ENCODE measurements at regions not wholly inside any gene's neighbourhood (a gene's known extent, or its start where the extent isn't known, plus 50 kb on each side); places are given as distances from the start of the nearest gene placed in this dataset.

DNA sequence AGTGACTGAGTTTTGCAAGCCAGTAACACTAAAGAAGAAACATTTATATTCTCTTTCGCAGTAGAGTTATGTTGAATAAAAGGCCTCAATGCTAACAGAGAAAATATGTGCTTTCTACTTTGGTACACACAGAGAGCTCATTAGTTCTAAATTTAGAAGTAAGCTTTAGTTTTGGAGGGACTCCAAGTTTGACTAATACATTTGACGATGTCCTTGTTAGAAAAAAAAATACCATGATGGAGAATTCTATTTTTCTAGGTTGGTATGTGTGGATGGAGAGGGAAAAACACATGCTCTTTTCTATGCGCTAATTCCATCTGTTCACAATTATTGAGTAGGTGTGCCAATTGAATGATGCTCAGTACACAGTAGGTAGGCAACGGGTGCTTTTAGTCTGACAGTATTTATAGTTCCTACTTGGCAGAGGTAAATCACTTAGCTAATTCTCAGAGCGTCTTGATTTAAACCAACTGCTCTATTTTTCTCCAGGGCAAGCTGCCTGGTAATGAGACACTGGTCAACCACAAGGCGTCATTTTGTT is 327.2 kb upstream of the AKR1E2 start:
- DNase-seq (ENCODE audit: extremely low read depth in 1 of 2, low read depth in 1 of 2) = no peak

DNA sequence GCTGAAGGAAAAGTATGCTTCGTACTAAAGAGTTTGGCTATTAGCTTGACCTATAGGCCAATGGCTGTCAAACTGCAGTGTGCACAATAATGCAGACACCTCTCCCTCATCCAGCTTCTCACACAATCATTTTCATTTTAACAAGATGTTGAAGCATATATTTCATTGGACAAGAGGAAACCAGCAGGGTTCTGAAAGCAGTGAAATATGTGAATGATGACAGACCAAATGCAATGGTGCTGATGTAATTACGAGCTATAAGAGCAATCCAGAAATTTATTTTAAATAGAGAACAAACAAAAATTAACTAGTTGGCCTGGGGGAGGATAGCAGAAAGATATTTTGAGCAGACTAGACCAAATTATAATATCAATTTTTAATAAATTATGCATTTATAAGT is 331.5 kb upstream of the AKR1E2 start:
- DNase-seq (ENCODE audit: extremely low read depth in 1 of 2, low read depth in 1 of 2) = no peak

DNA sequence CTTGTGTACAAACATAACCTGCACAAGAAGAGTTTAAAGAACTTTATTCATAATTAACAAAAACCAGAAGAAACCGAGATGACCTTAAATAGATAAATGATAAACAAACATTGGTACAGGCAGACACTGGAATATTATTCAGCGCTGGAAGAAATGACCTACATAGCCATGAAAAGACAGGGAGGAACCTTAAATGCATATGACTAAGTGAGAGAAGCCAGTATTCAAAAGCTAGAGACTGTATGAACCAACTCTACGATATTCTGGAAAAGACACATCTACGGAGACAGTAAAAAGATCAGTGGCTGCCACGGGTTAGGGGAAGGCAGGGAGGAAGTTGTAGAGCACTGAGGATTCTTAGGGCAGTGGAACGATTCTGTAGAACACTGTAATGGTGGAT is 333.8 kb upstream of the AKR1E2 start:
- no peak for DNase-seq (ENCODE audit: extremely low read depth in 1 of 2, low read depth in 1 of 2)

DNA sequence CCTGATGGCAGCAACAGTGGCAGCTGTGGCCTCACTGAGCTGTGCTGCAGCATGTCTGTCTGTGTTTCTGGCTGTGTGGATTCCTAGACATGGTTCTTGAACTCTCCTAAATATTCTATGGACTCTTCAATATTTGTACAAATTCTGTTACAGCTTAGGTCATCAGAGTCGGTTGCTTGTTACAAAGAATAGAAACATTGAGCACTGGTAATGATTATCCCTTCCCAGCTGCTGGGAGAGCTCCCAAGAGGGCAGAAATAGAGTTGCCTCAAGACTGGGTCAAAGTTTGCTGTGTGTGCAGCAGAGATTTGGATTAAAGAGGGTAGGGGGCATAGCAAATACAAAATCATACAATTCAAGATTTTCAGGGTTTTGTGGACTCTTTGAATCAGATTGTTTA is 337.1 kb upstream of the AKR1E2 start:
- DNase-seq (ENCODE audit: extremely low read depth in 1 of 2, low read depth in 1 of 2) = no peak

DNA sequence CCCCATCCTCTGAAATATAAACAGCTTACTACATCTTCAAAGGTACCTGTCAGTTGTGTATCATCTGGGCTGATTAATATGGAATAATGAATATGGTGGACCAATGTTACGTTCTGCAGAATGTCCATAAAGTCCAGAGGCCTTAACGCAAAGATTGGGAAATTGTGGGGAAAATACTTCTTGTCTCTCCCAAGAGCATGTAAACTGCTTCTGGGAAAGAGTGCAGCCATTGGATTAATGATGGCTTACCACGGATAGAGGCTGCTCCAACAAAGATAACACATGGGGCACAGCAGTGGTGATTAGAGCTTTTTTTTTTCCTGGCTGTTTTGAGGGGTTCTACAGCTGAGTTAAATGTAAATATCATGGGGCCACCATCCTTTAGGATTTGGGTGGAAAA is 340.4 kb upstream of the AKR1E2 start:
- no peak for DNase-seq (ENCODE audit: extremely low read depth in 1 of 2, low read depth in 1 of 2)

DNA sequence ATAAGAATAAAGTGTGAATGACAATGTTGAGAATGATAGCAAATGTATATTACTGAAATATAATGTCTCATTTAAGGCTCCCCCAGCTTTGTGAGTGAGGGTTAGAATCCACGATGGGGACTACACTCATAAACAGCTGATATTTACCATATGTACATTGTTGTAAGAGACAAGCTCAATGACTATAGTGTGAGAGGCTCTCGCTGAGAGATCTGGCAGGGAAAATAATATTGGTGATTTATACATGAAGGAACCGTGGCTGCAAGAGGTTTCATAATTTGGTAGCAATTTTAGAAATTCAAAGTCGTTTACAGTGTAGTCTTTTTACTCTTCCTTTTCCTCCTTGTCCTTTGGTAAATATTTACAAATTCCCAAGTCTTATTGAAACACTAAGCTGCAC is 342.2 kb upstream of the AKR1E2 start:
- no peak for DNase-seq (ENCODE audit: extremely low read depth in 1 of 2, low read depth in 1 of 2)

DNA sequence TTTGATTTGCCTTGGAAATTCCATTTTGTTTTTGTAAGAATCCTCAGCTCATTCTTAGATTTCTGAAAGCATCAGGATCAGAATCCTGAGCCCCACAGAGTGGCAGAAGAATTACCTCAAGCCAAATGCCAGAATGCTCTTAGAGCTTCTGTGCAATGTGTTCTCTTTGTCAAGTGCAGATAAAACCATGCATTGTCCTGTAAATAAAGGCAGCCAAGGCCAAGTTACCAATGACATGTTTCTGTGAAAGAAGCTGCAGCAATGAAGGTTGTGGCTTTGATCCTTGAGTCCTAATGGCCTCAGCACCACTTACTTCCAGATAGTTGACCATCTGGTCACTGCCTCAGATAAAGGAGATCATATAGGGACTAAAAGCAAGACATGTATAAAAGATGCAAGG is 343.3 kb upstream of the AKR1E2 start:
- DNase-seq (ENCODE audit: extremely low read depth in 1 of 2, low read depth in 1 of 2) = no peak

DNA sequence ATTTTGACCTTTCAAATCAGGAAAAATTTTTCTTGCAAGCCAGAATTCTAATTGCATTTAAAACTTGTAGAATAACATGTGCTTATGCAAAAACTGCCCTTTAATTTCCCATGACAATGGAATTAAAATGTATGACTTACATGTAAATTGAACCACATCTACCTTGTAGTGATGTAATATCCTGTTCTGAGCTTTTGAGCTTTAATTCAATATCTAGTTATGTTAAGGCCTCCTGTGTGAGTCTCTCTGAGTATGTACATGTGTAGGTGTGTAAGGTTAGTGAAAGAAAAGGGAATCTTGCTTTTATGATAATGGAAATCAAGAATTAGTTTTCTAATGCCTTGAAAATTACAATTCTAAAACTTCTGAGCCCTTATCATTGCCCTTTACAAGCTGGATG is 344.8 kb upstream of the AKR1E2 start:
- DNase-seq (ENCODE audit: extremely low read depth in 1 of 2, low read depth in 1 of 2) = no peak

DNA sequence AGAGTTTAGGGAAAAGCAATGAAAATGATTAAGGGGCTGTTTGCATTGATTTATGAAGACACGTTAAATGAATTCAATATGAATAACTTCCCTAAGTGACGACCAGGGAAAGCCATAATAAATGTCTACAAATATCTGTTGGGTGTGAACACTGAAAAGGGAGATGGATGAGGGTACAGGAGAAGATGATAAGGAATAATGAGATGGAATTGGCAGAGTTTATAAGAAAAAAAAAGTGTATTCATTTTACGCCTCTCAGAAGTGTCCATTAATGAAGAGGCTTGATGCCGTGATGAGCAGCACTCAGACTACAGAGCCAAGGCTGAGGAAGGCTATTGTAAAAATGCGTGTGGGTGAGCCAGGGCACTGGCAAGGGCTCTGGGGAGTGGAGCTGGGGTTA is 346.7 kb upstream of the AKR1E2 start:
- DNase-seq (ENCODE audit: extremely low read depth in 1 of 2, low read depth in 1 of 2) = no peak

DNA sequence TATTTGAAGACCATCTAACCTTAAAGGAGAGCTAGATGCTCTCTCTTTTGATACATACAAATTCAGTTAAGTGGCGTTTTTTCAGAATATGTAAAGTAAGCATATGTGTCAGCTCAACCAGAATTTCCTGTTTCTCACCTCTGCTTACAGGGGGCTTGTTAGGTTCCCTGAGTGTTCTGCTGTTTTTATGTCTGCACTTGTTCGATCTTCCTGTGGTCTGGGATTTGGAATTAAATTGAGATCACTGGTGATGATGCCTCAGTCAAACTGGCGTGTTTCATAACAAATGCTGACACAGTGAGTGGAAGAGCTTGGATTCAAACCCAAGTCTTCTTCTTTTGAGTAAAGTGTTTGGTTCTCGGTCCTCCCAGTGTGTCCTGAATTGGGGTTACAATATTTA is 348.3 kb upstream of the AKR1E2 start:
- no peak for DNase-seq (ENCODE audit: extremely low read depth in 1 of 2, low read depth in 1 of 2)

DNA sequence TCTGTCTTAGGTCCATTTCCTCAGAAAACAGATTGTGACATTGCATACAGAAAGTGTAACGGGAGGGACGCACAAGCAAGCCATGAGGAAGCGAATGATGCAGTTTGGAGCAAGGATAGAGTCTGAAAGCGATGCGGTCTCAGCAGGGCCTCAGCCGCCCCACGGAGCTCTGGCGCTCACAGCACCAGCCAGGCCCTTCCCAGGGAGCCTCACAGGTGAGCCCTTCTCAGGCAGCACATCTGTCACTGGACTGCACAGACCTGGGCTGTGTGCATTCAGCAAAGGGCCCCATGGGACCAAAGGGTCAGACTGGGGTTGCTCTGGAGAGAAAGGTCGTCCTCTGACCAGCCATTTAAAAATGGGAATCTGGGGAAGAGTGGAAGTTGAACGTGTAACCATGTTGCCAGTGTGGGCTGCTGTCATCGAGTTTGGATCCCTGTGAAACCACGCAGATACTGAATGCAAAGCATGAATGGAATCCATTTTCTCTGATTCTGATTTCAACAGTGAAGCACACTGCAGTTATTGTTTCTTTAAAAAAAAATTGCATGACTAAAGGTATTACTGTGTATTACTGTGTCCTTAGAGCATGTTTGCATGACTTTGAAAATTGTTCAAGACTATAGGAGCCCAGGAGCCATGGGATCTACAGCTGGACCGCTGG is 350.0 kb upstream of the AKR1E2 start:
- no peak for DNase-seq (ENCODE audit: extremely low read depth in 1 of 2, low read depth in 1 of 2)

DNA sequence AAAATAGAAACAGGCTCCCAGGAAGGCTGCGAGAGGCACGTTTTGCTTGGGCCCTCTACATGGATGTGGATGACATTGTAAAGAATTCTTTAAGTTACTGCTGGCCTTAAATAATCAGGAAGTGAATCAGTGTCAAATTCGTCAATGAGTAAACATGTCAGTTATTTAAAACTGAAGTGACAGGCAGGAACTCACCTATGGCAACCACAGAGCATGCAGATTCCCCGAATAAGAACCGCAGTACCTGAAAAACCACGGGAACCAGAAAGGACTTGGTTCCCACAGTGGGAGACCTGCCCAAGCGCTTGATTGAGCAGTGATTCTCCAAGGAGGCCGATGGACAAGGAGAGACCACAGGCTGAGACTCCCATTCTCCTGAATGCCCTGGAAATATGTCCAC is 351.2 kb upstream of the AKR1E2 start:
- DNase-seq (ENCODE audit: extremely low read depth in 1 of 2, low read depth in 1 of 2) = no peak

DNA sequence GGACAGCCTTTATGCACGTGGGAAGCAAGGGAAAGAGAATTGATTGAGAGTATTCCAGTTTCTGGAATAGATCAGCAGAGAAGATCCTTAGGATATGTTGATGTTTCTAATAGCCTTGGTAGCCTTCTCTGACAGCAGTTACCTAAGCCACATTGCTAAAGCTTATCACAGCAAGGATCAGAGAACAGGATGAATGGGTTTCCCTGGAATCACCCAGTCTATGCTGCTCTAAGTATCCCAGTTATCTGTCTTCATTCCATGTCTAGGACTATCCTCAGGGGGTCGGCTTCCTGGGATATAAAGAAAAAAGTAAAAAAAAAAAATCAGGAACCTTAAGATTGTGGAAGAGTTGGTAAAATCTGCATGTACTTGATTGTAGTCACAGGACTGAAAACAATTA is 352.0 kb upstream of the AKR1E2 start:
- no peak for DNase-seq (ENCODE audit: extremely low read depth in 1 of 2, low read depth in 1 of 2)

DNA sequence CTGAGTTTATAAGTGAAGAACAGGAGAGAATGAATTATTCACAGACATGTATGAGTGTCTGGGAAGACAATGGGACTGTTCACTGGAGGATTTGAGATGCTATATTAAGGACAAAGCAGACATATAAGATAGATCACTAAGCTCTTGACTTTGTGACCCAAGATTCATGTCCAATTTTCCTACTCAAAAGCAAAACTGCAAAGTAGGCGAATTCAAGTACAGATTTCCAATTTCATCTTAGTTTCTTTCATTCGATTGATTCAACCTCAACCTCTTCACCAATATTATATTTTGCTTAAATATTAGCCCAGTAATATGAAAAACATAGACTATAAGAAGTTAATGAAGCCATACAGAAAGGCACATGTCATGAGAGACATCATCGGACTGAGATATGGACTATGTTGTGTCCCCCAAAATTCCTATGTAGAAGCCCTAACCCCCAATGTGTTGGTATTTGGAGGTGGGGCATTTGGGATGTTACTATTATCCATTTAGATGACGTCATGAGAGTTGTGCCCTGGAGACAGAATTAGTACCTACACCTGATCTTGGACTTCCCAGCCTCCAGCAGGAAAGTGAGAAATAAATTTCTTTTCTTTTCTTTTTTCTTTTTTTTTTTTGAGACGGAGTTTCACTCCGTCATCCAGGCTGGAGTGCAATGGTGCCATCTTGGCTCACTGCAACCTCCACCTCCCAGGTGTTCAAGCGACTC is 353.7 kb upstream of the AKR1E2 start:
- no peak for DNase-seq (ENCODE audit: extremely low read depth in 1 of 2, low read depth in 1 of 2)

DNA sequence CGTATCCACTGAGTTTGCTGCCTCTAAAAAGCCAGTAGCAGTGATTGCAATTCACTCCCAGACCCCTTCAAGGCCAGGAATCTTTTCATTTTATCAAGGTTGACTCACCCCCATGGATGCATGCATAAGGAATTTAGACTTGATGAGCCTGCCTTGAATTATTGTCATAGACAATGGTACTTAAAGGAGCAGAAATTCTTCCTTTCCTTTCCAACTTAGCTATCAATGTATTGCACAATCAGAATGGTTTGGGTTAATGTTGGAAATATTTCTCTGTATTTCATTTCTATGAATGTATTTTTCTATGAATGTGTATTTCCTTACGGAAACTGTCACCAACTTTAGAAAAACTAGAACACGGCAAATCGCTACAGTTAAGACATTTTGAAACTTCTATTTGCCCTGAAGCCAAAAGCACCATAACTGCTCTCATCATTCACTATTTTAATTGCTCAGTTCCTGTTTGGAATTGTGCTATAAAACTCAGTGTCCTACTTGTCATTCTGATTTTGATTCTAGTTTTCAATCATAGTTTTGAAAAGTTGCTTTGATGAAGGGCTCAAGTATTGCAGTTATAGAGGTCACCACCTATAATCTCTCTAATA is 355.7 kb upstream of the AKR1E2 start:
- no peak for DNase-seq (ENCODE audit: extremely low read depth in 1 of 2, low read depth in 1 of 2)

DNA sequence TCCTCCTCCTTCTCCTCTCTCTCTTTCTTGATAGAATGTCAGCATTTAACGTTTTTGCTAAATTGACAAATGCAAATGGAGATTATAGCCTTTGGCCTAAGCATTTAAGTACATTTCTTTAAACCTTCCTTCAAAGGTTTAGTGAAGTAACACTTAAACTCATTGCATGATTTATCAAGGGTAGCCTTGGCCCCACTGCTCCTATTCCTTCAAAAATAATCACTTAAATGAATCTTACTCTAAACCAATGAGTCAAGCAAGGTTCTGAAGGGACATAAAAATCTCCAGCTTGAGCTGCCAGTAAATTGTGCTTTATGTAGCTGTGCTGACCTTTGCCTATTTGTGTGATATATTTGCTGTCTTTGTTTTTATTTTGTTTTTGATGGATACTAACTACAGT is 358.5 kb upstream of the AKR1E2 start:
- DNase-seq (ENCODE audit: extremely low read depth in 1 of 2, low read depth in 1 of 2) = no peak

DNA sequence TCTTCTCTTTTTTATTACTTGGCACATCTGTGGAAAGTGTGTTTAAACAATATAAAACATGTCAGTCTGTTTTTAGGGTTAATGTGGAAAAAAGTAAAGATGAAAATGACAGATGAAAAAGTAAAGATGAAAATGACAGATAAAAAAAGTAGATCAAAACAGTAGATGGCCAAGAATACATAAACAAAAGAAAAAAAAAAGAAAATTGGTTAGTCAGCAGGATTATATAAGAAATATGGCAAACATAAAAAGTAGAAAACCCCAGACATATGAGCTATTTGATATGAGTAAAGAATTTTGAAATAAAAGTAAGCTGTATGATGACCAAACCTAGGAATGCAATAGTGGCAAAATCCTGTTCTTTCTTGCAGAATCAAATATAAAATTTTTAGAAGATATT is 365.7 kb upstream of the AKR1E2 start:
- DNase-seq (ENCODE audit: extremely low read depth in 1 of 2, low read depth in 1 of 2) = no peak

DNA sequence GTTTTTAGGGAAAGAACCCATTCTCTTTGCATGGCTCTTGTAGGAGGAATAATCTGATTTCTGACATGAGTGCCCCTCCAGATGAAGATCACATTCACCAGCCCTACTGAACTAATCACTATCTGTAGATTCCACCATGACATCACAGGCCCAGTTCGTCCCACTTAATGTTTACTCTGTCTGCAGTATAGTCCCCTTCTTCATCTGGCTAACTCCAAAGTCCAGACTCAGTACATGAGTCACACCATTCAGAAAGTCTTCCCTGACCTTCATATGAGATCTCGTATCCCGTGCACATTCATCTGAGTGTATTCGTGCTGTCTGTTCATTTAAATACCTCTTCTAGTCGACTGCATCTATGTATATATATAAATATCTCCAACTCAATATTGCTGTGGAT is 366.5 kb upstream of the AKR1E2 start:
- no peak for DNase-seq (ENCODE audit: extremely low read depth in 1 of 2, low read depth in 1 of 2)

DNA sequence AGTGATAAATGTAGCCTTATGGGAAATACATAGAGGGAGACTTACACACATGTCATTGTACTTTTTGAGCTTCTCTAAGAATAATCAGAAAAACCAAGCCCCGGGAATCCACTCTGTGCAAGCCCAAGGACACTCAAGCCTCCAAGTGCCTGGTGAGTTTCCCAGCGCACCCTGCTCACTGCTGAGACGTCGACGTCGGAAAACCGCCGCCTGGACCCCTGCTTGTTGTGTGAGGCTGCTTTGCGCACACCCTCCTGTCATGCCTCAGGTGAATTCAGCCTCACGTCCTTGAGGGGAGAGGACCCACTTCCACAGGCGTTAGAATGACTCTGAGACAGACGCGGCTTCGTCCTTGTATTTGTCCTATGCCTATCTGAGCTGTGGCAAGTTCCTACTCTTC is 368.4 kb upstream of the AKR1E2 start:
- no peak for DNase-seq (ENCODE audit: extremely low read depth in 1 of 2, low read depth in 1 of 2)

DNA sequence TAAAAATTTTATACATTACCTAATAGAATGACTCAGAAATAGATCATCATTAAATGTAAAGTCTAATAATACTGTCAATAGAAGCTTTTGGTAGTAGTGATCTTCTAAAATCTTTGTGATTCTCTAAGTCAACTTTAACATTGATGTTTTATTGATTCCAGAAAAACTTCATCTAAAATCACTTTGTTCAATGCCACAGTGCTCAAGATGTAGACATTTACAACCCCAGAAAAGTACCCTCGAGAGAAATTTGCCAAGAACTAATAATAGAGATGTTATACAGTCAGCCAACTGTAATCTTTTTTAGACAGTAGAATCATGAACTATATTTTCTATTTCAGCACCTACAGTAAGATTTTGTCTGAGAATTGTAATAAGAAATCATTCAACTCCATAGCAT is 369.2 kb upstream of the AKR1E2 start:
- DNase-seq (ENCODE audit: extremely low read depth in 1 of 2, low read depth in 1 of 2) = no peak

DNA sequence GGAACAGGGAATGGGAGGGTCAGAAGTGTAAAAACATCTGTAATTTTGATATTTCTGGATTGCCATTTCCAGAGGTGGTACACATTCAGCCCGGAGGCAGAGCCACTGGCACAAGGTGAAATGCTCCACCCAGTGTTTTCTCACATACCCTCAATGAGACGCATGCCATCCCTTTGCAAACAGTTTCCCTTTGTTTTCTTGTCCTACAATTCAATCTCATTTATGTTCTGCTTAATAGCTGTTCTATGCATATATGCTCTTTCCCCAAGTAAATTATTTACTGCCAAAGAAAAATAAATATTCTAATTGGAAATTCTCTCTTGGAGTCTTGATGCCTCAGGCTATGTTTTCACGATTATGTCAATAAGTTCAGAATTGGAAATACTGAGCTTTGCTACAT is 369.7 kb upstream of the AKR1E2 start:
- DNase-seq (ENCODE audit: extremely low read depth in 1 of 2, low read depth in 1 of 2) = no peak

DNA sequence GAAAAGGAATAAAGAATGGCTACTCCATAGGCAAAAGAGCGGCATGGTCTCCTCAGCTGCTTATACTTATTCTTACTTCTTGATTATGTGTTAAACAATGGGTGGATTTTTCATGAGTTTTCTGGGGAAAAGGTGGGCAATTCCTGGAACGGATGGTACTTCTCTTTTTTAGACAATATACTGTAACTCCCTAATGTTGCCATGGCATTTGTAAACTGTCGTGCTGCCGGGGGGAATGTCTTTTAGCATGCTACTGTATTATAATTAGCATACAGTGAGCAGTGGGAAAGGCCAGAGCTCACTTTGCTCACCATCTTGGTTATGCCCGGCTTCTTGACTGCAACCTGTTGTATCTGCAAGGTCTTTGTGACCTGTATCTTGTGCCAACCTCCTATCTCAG is 372.1 kb upstream of the AKR1E2 start:
- no peak for DNase-seq (ENCODE audit: extremely low read depth in 1 of 2, low read depth in 1 of 2)

All from stimulated activated CD8-positive, alpha-beta memory T cell treated with anti-CD3 and anti-CD28 coated beads, Interleukin-7, amount 100 ng/mL, for 48 hours (primary cell).